Neutrophil (primary cell): ENCODE measurements at regions not wholly inside any gene's neighbourhood (a gene's known extent, or its start where the extent isn't known, plus 50 kb on each side); places are given as distances from the start of the nearest gene placed in this dataset.

Experiments used
- H3K27ac ChIP-seq: fragments of 200-600 bp; sonication (generic); 2 replicates; pipeline ENCODE4 v1.5.1; 2016; ENCODE audit warnings: mild to moderate bottlenecking, moderate library complexity
- H3K27me3 ChIP-seq: fragments of 200-600 bp; sonication (generic); 2 replicates; pipeline ENCODE4 v1.6.0; 2016; ENCODE audit warnings: mild to moderate bottlenecking
- H3K36me3 ChIP-seq: fragments of 200-600 bp; sonication (generic); 2 replicates; pipeline ENCODE4 v1.5.1; 2017
- H3K4me1 ChIP-seq, 2 experiments: fragments of 200-600 bp in 1 of 2; sonication (generic) in 1 of 2; 1 replicate in 1 of 2; 2 replicates in 1 of 2; pipeline versions ENCODE4 v1.5.1 to v1.6.1; 2013 to 2016; ENCODE audit warnings: low read depth in 1 of 2, low read length in 1 of 2, mild to moderate bottlenecking in 1 of 2, moderate library complexity in 1 of 2; ENCODE audit not compliant: control insufficient read depth in 1 of 2, insufficient read depth in 1 of 2
- H3K4me3 ChIP-seq, 2 experiments: fragments of 200-600 bp in 1 of 2; sonication (generic) in 1 of 2; 1 replicate in 1 of 2; 2 replicates in 1 of 2; pipeline ENCODE4 v1.5.1; 2013 to 2016; ENCODE audit warnings: low read depth in 1 of 2, low read length in 1 of 2, mild to moderate bottlenecking in 1 of 2, moderate library complexity in 1 of 2
- H3K9me3 ChIP-seq: fragments of 200-600 bp; sonication (generic); 2 replicates; pipeline ENCODE4 v1.5.1; 2016
- CTCF ChIP-seq: fragments of 200-600 bp; sonication (generic); IDR thresholded peaks from 2 replicates; pipeline ENCODE4 v1.5.1; 2016; ENCODE audit warnings: antibody characterized with exemption

GRCh38 chr2:22801071-22801470, 583.9 kb upstream of the KLHL29 start:
- TF ChIP-seq CTCF: no peak
- H3K27ac ChIP-seq: no peak overlapping the region
- no peaks in the 10 kb centered on the region for H3K4me1 ChIP-seq
- H3K27me3 ChIP-seq: no peaks in the 10 kb centered on the region
- H3K36me3 ChIP-seq: no peaks in the 10 kb centered on the region
- H3K9me3 ChIP-seq: no peaks in the 10 kb centered on the region
- no peak overlapping the region for H3K4me3 ChIP-seq

- H3K27ac ChIP-seq: no peak overlapping the region
- no peaks in the 10 kb centered on the region for H3K36me3 ChIP-seq
- no peaks in the 10 kb centered on the region for H3K4me1 ChIP-seq
- no peak for TF ChIP-seq CTCF
- H3K4me3 ChIP-seq: no peak overlapping the region
- H3K27me3 ChIP-seq: no peaks in the 10 kb centered on the region
- H3K9me3 ChIP-seq: no peaks in the 10 kb centered on the region
These were observed 583.0 kb upstream of the KLHL29 start for GRCh38 chr2:22801970-22802369.

GRCh38 chr2:22807872-22808271, 577.1 kb upstream of the KLHL29 start:
- H3K27me3 ChIP-seq: no peaks in the 10 kb centered on the region
- no peaks in the 10 kb centered on the region for H3K9me3 ChIP-seq
- no peaks in the 10 kb centered on the region for H3K36me3 ChIP-seq
- no peak for TF ChIP-seq CTCF
- no peak overlapping the region for H3K27ac ChIP-seq
- no peaks in the 10 kb centered on the region for H3K4me1 ChIP-seq
- H3K4me3 ChIP-seq: no peak overlapping the region

- H3K4me3 ChIP-seq: no peak overlapping the region
- no peak overlapping the region for H3K27ac ChIP-seq
- no peaks in the 10 kb centered on the region for H3K36me3 ChIP-seq
- H3K9me3 ChIP-seq: no peaks in the 10 kb centered on the region
- H3K4me1 ChIP-seq: no peaks in the 10 kb centered on the region
- no peak for TF ChIP-seq CTCF
- H3K27me3 ChIP-seq: no peaks in the 10 kb centered on the region
These were observed 574.4 kb upstream of the KLHL29 start for GRCh38 chr2:22810602-22811001.

GRCh38 chr2:22812065-22812680, 572.8 kb upstream of the KLHL29 start:
- Histone ChIP-seq H3K4me1 (no peaks in the 10 kb centered on the region), H3K27ac (no peak overlapping the region), H3K36me3 (no peaks in the 10 kb centered on the region), H3K27me3 (no peaks in the 10 kb centered on the region), H3K4me3 (no peak overlapping the region), H3K9me3 (no peaks in the 10 kb centered on the region)
- no peak for TF ChIP-seq CTCF

- Histone ChIP-seq H3K36me3 (no peaks in the 10 kb centered on the region), H3K27ac (no peak overlapping the region), H3K4me3 (no peak overlapping the region), H3K27me3 (no peaks in the 10 kb centered on the region), H3K4me1 (no peaks in the 10 kb centered on the region), H3K9me3 (no peaks in the 10 kb centered on the region)
- no peak for TF ChIP-seq CTCF
These were observed 567.8 kb upstream of the KLHL29 start for GRCh38 chr2:22817197-22817596.
